DND-41 (cell line): ENCODE measurements at regions not wholly inside any gene's neighbourhood (a gene's known extent, or its start where the extent isn't known, plus 50 kb on each side); places are given as distances from the start of the nearest gene placed in this dataset.

Experiments
- ATAC-seq: fragments of 200-7000 bp; cut with Tn5 transposase; 3 replicates; pipeline ENCODE4 v1.9.1; 2021; ENCODE audit warnings: low read depth; ENCODE audit not compliant: insufficient read depth
- DNase-seq: peaks from one replicate; pipeline ENCODE4 v3.0.0-alpha.2; 2020
- H2AFZ ChIP-seq: 2 replicates; pipeline ENCODE4 v1.6.0; 2012; ENCODE audit warnings: low read depth, low read length
- H3K27ac ChIP-seq: 2 replicates; pipeline ENCODE4 v1.5.1; 2012; ENCODE audit warnings: low read length, inconsistent platforms
- H3K27me3 ChIP-seq: fragments of 200-600 bp; sonication (generic); 2 replicates; pipeline ENCODE4 v1.6.0; 2012; ENCODE audit warnings: low read length, mild to moderate bottlenecking, inconsistent platforms; ENCODE audit not compliant: insufficient read depth, poor library complexity
- H3K36me3 ChIP-seq: 2 replicates; pipeline ENCODE4 v1.5.1; 2012; ENCODE audit warnings: low read length, inconsistent platforms; ENCODE audit not compliant: insufficient read depth
- H3K4me1 ChIP-seq: 2 replicates; pipeline ENCODE4 v1.5.1; 2012; ENCODE audit warnings: mild to moderate bottlenecking, low read length; ENCODE audit not compliant: insufficient read depth
- H3K4me2 ChIP-seq: 2 replicates; pipeline ENCODE4 v1.6.0; 2012; ENCODE audit warnings: mild to moderate bottlenecking, moderate library complexity, low read length, inconsistent platforms; ENCODE audit not compliant: insufficient read depth
- H3K4me3 ChIP-seq, 2 experiments: fragments of 200-600 bp in 1 of 2; shearing (Covaris generic) in 1 of 2; 2 replicates each; pipeline ENCODE4 v1.5.1; 2012 to 2016; ENCODE audit warnings: inconsistent platforms in 2 of 2, low read length in 2 of 2, mild to moderate bottlenecking in 2 of 2, low read depth in 1 of 2, moderate library complexity in 1 of 2
- H3K79me2 ChIP-seq: 2 replicates; pipeline ENCODE4 v1.6.0; 2012; ENCODE audit warnings: low read length, inconsistent platforms; ENCODE audit not compliant: insufficient read depth
- H3K9ac ChIP-seq: 2 replicates; pipeline ENCODE4 v1.6.0; 2012; ENCODE audit warnings: low read depth, mild to moderate bottlenecking, inconsistent platforms, low read length, moderate library complexity
- H3K9me3 ChIP-seq: 2 replicates; pipeline ENCODE4 v1.5.1; 2012; ENCODE audit warnings: low read length, moderate library complexity, mild to moderate bottlenecking, inconsistent platforms; ENCODE audit not compliant: insufficient read depth, severe bottlenecking
- H4K20me1 ChIP-seq: 2 replicates; pipeline ENCODE4 v1.6.0; 2012; ENCODE audit warnings: low read length; ENCODE audit not compliant: insufficient read depth
- EZH2 ChIP-seq: IDR thresholded peaks from 3 replicates; pipeline ENCODE4 v1.6.1; 2012; ENCODE audit warnings: borderline replicate concordance, low read depth, mild to moderate bottlenecking, moderate library complexity, low read length, inconsistent platforms; ENCODE audit not compliant: severe bottlenecking
- TF ChIP-seq, protein P1 (sequence below): IDR thresholded peaks from 2 replicates; pipeline ENCODE4 v1.5.1; 2012; ENCODE audit warnings: borderline replicate concordance, low read length, moderate library complexity, mild to moderate bottlenecking; ENCODE audit not compliant: poor library complexity, severe bottlenecking; ENCODE audit errors: extremely low read depth

DNA sequence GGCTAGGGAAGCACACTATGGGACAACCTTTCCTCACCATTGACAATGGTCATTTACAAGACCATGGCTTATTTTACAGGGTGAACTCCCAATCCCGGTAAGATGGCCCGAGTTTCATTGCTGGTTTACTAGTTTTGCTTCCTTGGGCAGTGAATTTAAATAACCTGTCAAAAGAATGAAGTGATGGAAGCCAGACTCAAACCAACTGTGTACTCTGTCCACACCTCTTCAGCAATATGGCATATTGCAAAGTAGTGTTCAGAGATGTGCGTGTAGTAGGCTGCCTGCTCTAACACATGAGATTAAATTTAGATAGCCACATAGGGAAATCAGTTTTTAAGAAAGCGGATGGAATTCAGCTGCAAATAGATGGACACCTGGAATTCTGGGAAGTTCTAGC is 58.4 kb upstream of the USPL1 start:
- Histone ChIP-seq H3K4me3 (no peak overlapping the region), H2AFZ (no peak overlapping the region), H3K9me3 (no peaks in the 10 kb centered on the region), H4K20me1 (no peaks in the 10 kb centered on the region), H3K36me3 (no peaks in the 10 kb centered on the region), H3K4me2 (no peak overlapping the region), H3K9ac (no peak overlapping the region), H3K79me2 (no peaks in the 10 kb centered on the region), H3K4me1 (no peaks in the 10 kb centered on the region), H3K27ac (no peak overlapping the region), H3K27me3 (no peaks in the 10 kb centered on the region)
- ATAC-seq (no peak), DNase-seq (no peak)
- TF ChIP-seq EZH2 = no peak
- TF ChIP-seq, protein P1, sequence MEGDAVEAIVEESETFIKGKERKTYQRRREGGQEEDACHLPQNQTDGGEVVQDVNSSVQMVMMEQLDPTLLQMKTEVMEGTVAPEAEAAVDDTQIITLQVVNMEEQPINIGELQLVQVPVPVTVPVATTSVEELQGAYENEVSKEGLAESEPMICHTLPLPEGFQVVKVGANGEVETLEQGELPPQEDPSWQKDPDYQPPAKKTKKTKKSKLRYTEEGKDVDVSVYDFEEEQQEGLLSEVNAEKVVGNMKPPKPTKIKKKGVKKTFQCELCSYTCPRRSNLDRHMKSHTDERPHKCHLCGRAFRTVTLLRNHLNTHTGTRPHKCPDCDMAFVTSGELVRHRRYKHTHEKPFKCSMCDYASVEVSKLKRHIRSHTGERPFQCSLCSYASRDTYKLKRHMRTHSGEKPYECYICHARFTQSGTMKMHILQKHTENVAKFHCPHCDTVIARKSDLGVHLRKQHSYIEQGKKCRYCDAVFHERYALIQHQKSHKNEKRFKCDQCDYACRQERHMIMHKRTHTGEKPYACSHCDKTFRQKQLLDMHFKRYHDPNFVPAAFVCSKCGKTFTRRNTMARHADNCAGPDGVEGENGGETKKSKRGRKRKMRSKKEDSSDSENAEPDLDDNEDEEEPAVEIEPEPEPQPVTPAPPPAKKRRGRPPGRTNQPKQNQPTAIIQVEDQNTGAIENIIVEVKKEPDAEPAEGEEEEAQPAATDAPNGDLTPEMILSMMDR = no peak

DNA sequence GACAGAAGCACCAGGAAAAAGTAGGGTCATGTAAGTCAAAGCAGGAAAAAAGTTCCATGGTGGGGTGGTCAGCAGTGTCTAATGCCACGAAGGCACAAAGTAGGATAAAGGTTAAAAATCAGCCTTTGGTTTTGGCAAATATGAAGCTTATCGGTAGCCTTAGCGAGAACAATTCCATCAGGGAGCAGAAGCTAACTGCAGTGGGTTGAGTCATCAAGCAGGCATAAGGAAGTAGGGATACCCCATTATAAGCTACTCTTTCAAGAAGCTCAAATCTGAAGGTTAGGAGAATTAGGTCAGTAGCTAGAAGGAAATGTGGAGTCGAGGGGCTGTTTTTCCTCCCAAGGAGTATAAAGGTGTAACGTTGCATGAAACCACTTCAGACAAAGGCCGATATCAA is 57.5 kb upstream of the USPL1 start:
- H2AFZ ChIP-seq = no peak overlapping the region
- no peak for TF ChIP-seq EZH2
- TF ChIP-seq, protein P1 = no peak

DNA sequence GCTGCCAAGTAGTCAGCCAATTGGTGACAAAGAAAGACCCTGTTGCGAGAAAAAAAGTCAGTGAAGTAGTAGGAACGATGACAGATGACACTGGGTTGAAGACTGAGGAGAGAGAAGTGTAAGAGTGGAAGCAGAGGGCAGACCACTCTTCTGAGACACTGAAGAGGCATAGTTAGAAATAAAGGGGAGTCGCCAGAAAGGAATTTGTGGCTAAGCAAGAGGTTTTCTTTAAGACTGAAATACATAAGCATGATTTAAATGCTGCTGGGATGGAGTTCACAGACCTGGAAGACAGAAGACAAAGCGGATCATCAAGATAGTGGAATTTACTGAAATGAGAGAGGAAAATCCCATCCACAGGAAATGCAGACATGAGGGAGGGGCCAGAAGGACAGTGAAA is 56.2 kb upstream of the USPL1 start:
- no peak overlapping the region for H3K4me2 ChIP-seq
- TF ChIP-seq, protein P1 = no peak
- TF ChIP-seq EZH2 = no peak
- no peak for DNase-seq

More for the DNA sequence above, 57.5 kb upstream of the USPL1 start:
- Histone ChIP-seq H3K4me1 (no peaks in the 10 kb centered on the region), H3K4me2 (no peak overlapping the region), H3K27me3 (no peaks in the 10 kb centered on the region), H3K4me3 (no peak overlapping the region), H3K9me3 (no peaks in the 10 kb centered on the region), H3K79me2 (no peaks in the 10 kb centered on the region), H3K27ac (no peak overlapping the region), H3K9ac (no peak overlapping the region), H3K36me3 (no peaks in the 10 kb centered on the region), H4K20me1 (no peaks in the 10 kb centered on the region)
- no peak for DNase-seq
- no peak for ATAC-seq

DNA sequence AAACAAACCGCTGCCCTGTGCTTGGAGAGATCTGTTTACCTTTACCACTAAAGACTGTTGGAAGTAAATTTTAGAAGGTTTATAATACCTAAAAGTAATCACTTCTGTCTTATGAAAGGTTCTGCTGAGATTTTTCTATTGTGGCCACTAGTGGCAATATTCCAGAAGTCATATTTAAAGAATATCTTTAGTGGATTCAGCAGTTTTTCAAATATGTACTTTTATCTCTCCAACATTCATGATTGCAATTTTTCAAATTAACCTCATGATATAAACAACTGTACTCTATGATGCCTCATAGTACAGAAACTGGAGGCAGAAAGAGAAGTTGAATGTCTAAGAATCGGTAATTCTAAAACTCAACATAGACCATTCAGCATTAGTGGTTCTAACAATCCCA is 53.2 kb upstream of the USPL1 start:
- Histone ChIP-seq H2AFZ (no peak overlapping the region), H3K4me1 (no peaks in the 10 kb centered on the region), H4K20me1 (no peaks in the 10 kb centered on the region), H3K9me3 (no peaks in the 10 kb centered on the region), H3K27me3 (no peaks in the 10 kb centered on the region), H3K79me2 (no peaks in the 10 kb centered on the region), H3K4me3 (no peak overlapping the region), H3K9ac (no peak overlapping the region), H3K4me2 (no peak overlapping the region), H3K36me3 (no peaks in the 10 kb centered on the region), H3K27ac (no peak overlapping the region)
- no peak for DNase-seq
- ATAC-seq = no peak
- TF ChIP-seq, protein P1 = no peak
- no peak for TF ChIP-seq EZH2

More for the DNA sequence above, 56.2 kb upstream of the USPL1 start:
- Histone ChIP-seq H4K20me1 (no peaks in the 10 kb centered on the region), H3K79me2 (no peaks in the 10 kb centered on the region), H3K36me3 (no peaks in the 10 kb centered on the region), H3K9me3 (no peaks in the 10 kb centered on the region), H2AFZ (no peak overlapping the region), H3K9ac (no peak overlapping the region), H3K27ac (no peak overlapping the region), H3K27me3 (no peaks in the 10 kb centered on the region), H3K4me1 (no peaks in the 10 kb centered on the region), H3K4me3 (no peak overlapping the region)
- no peak for ATAC-seq
